22Rv1 (cell line): ENCODE measurements at regions not wholly inside any gene's neighbourhood (a gene's known extent, or its start where the extent isn't known, plus 50 kb on each side); places are given as distances from the start of the nearest gene placed in this dataset.

ENCODE experiments used
- H3K27ac ChIP-seq: fragments of 450-650 bp; 2 replicates; pipeline ENCODE4 v1.5.1; 2017
- ZFX ChIP-seq: fragments of 450-650 bp; IDR thresholded peaks from 2 replicates; pipeline ENCODE4 v1.6.1; 2017; ENCODE audit warnings: antibody characterized with exemption, borderline replicate concordance
- TF ChIP-seq, protein P1 (sequence below): fragments of 450-650 bp; IDR thresholded peaks from 2 replicates; pipeline ENCODE4 v1.5.1; 2017; ENCODE audit warnings: mild to moderate bottlenecking

DNA sequence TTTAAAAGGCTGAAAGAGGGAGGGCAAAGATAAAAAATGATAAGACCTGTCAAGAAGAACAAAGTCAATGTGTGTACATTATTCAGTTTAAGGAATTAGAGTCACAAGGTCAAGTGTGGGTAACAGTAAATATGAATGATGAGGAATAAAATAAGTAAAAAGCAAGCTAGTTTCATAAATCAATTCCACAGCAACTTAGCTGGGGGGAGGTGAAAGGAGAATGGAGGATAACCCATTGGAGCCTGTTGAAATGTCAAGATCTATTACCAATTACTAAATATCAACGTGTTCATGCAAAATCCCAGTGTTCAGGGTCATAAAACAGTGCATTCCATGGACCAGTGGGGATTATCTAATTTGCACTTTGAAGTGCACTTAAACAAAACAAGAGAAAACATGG is 242.9 kb downstream of the TBX18 start:
- TF ChIP-seq, protein P1, sequence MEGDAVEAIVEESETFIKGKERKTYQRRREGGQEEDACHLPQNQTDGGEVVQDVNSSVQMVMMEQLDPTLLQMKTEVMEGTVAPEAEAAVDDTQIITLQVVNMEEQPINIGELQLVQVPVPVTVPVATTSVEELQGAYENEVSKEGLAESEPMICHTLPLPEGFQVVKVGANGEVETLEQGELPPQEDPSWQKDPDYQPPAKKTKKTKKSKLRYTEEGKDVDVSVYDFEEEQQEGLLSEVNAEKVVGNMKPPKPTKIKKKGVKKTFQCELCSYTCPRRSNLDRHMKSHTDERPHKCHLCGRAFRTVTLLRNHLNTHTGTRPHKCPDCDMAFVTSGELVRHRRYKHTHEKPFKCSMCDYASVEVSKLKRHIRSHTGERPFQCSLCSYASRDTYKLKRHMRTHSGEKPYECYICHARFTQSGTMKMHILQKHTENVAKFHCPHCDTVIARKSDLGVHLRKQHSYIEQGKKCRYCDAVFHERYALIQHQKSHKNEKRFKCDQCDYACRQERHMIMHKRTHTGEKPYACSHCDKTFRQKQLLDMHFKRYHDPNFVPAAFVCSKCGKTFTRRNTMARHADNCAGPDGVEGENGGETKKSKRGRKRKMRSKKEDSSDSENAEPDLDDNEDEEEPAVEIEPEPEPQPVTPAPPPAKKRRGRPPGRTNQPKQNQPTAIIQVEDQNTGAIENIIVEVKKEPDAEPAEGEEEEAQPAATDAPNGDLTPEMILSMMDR: no peak
- no peak for TF ChIP-seq ZFX
- H3K27ac ChIP-seq: no peak overlapping the region

DNA sequence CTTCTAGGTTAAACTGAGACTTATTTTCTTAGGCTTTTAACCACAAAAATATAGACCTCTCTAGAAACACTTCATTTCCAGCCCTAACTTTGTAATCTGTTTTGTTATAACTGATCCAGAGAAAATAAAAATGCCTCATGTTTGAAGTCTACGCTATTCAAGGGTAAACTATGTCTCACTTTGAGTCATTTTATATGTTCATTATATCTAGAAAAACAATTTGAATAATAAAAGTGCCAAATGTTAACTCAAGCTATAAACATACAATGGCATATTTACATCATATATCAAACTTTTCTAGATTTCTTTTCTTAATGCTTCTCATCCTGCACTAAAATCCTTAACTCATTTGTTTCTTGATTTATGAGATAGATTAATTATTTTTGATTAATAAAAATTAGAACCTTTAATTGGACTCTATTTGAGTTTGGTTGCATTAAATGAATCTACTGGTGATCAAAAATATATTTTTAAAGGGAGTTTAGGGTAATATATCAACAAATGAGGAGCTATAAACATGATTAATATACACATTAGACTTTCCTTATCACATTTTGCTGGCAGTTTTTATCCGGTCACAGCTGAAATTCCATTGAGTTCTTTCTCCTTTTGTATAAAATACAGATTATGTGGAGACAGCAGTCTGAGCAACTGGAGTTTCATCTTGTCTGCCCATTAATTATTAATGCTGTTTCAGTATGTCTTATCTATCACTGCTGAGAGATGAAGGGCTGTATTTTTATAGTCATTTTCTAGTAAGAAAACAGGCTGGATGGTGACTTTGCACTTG is 246.5 kb downstream of the TBX18 start:
- TF ChIP-seq ZFX: no peak
- TF ChIP-seq, protein P1: no peak
- no peak overlapping the region for H3K27ac ChIP-seq

DNA sequence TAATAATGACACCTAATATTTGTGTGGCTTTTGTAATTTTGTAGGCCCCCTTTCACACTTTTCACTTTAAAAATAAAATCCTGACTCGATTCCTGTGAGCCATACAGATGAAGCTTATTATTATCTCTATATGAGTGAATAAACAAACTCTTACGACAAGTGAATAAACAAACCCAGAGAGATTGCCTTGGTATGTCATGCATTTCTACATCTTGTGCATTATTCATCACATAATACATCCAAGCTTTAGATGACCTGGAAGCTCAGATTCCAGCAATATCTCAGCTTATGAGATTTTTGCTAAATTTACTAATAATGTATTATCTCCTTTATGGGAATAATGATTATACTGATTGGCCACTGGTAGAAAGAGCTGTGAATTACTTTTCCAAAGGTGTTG is 248.2 kb downstream of the TBX18 start:
- H3K27ac ChIP-seq: no peak overlapping the region
- no peak for TF ChIP-seq ZFX
- TF ChIP-seq, protein P1: no peak

DNA sequence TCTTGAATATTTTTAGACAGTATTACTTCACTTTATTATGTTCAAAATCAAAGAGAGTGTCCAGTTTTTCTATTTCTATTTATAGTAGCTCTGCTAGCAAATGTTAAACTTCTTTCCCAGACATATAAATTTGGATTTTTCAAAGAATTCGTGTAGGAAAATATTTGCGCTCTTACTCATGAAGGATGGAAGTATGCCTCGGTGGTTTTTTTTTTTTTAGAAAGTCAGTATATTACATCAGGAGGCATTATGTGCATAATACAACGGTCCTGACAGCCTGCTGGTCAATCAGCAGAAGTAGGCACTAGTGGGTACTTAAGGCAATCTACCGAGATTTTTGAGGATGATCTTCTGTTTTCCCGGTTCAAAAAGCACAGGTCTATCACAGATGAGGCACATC is 249.3 kb downstream of the TBX18 start:
- H3K27ac ChIP-seq: no peak overlapping the region
- TF ChIP-seq, protein P1: no peak
- no peak for TF ChIP-seq ZFX

DNA sequence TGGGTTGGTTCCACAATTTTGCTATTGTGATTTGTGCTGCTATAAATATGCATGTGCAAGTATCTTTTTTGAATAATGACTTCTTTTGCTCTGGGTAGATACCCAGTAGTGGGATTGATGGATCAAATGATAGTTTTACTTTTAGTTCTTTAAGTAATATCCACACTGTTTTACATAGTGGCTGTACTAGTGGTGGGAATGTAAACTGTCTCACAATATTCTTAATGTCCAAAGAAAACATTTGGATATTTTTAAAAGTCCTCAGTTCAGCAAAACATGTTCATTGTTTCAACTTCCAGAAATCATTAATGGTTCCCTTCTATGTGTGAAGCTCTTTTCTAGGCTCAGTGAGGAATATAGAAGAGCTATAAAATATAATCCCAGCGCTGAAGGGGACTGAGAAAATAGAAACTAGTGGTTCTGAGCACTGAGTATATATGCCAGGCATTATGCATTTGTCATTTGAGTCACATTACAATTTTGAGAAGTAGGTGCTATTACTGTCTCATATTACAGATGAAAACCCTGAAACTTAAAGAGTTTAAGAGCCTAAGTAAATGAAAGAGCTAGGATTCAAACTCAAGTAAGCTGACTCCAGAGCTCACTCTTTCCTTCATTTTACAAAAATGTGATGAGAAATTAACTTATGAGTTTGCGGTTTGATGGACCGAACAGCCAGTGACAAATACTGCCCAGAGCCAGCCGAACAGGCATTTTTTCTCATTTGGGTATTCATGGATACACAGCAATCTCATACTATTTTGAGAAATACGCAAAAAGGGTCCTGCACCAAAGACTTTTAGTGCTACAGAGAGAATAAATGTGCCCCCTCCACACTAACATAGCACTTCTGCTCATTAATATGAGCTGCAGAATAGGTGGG is 250.1 kb downstream of the TBX18 start:
- H3K27ac ChIP-seq: no peak overlapping the region
- TF ChIP-seq ZFX: no peak
- TF ChIP-seq, protein P1: no peak

DNA sequence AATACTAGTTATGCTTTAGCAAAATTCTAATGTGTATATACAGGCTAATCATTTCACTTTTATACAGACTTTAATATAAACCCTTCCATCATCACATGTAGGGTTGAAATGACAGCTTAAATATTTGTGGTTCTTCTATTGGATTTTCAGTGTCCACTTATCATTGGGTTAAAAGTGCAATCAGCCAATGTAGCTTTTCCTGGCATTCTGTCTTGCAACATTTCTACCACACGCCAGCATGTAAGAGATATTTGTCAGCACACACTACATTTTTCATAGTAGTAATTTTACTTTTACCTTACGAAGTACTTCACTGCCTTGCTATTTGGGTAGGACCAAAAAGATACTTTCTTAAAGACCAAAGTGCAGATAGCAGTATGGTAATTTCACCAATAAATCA is 252.0 kb downstream of the TBX18 start:
- no peak overlapping the region for H3K27ac ChIP-seq
- TF ChIP-seq, protein P1: no peak
- no peak for TF ChIP-seq ZFX

DNA sequence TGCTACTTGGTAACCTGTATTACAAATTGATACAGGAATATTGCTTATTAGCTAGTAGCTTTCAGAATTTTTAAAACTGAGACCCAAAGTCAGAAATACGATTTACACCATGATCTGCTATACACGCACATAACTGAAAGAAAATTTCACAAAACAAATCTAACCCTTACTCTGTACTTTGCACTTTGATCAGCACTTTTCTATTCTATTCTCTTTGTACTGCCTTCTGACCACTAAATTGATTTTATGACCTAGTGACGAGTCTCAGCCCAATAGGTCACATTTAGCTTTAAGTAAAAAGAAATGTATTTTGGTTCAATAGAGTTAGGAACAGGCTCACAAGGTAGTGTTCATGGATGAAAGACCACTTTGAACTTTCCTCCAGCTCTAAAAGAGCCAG is 252.5 kb downstream of the TBX18 start:
- TF ChIP-seq ZFX: no peak
- TF ChIP-seq, protein P1: no peak
- no peak overlapping the region for H3K27ac ChIP-seq
